HUES6 (cell line): ENCODE measurements at regions not wholly inside any gene's neighbourhood (a gene's known extent, or its start where the extent isn't known, plus 50 kb on each side); places are given as distances from the start of the nearest gene placed in this dataset.

Source experiments
- H3K27ac ChIP-seq: 2 replicates; pipeline ENCODE4 v1.7.0; 2013; ENCODE audit warnings: low read depth, mild to moderate bottlenecking, low read length, inconsistent platforms
- H3K27me3 ChIP-seq: 2 replicates; pipeline ENCODE4 v1.6.1; 2013; ENCODE audit warnings: low read length; ENCODE audit not compliant: control insufficient read depth, insufficient read depth
- H3K36me3 ChIP-seq: 2 replicates; pipeline ENCODE4 v1.6.1; 2013; ENCODE audit warnings: low read length; ENCODE audit not compliant: control insufficient read depth, insufficient read depth
- H3K4me1 ChIP-seq: 2 replicates; pipeline ENCODE4 v1.6.1; 2013; ENCODE audit warnings: low read length; ENCODE audit not compliant: control insufficient read depth, insufficient read depth
- H3K4me3 ChIP-seq: 2 replicates; pipeline ENCODE4 v1.5.1; 2013; ENCODE audit warnings: low read depth, low read length
- H3K9ac ChIP-seq: one replicate; pipeline ENCODE4 v1.6.1; 2013; ENCODE audit warnings: mild to moderate bottlenecking, low read length
- H3K9me3 ChIP-seq: 2 replicates; pipeline ENCODE4 v1.6.1; 2013; ENCODE audit warnings: low read depth, low read length; ENCODE audit not compliant: control insufficient read depth, insufficient read depth

DNA sequence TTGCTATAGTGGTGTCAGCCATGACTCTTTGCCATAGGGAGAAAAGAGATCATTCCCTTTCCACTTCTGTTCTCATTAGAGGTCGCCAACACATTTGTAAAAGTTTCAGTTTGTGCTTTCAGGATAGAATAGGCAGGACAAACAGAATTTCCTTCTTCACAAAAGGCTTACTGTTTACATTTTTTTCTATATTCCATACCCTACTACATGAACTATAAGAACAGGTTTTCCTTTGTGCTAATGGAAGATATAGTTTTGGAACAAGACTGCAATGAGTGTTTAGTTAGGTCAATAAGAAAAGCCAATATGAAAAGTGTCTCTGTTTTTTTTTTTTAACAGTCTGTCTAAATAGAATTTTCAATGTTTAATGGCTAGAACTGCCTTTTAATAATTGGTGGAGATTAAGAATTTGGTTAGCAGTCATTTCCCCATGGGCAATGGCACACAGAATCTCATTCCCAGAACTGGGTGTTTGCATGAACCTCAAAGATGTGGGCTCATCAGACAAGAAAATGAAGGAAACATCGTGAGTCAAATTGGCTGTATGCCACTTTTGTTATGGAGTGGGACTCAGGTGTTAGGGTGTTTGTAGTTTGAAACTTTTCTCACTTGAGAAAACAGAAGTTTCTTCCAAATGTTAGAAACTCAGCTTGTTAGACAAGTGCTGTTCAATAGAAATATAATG lies 75.2 kb upstream of the PRLR start:
- Histone ChIP-seq H3K9me3 (no peaks in the 10 kb centered on the region), H3K27me3 (no peaks in the 10 kb centered on the region), H3K27ac (no peak overlapping the region), H3K36me3 (no peaks in the 10 kb centered on the region), H3K4me1 (peaks cover 7% of the 10 kb centered on the region), H3K4me3 (no peak overlapping the region), H3K9ac (no peak overlapping the region)

DNA sequence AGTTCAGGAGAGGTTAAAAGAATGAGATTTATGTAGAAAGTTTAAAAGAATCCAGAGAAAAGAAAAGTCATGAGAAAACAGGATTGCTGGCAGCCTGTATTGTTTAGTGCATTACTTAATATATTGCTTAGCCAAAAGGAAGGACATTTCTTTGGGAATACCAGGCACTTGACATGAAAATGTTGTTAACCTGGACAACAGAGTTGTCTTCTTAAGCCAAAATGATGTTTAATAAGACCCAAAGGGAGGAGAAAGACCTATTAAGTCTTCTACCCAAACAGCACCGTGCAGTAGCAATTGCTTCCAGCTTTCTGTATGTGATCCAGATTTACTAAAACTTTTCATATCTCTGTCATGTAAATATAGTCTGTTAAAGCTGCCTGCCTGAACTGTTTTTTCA lies 74.0 kb upstream of the PRLR start:
- Histone ChIP-seq H3K4me1 (peaks cover 7% of the 10 kb centered on the region), H3K9me3 (no peaks in the 10 kb centered on the region), H3K9ac (no peak overlapping the region), H3K27me3 (no peaks in the 10 kb centered on the region), H3K27ac (no peak overlapping the region), H3K4me3 (no peak overlapping the region), H3K36me3 (no peaks in the 10 kb centered on the region)

DNA sequence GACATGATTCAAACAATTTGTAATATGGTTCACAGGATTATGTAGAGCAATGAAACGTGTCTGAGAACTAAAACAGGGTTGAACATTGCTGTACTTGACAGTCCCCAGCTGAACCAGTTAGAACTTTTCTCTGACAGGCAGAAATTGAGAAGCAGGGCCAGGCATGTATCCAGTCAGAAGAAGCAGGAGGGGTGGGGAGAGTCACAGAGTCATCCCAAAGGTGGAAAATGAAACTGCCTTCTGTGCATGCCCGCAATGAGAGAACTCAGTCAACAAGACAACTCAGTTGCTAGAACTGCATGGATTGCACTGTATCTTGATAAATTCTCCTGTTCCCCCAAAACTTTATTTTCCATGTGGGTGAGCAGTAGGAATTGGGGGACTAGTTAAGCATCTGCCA lies 72.9 kb upstream of the PRLR start:
- Histone ChIP-seq H3K9ac (no peak overlapping the region), H3K4me3 (no peak overlapping the region), H3K9me3 (no peaks in the 10 kb centered on the region), H3K36me3 (no peaks in the 10 kb centered on the region), H3K27me3 (no peaks in the 10 kb centered on the region), H3K27ac (no peak overlapping the region), H3K4me1 (no peaks in the 10 kb centered on the region)

DNA sequence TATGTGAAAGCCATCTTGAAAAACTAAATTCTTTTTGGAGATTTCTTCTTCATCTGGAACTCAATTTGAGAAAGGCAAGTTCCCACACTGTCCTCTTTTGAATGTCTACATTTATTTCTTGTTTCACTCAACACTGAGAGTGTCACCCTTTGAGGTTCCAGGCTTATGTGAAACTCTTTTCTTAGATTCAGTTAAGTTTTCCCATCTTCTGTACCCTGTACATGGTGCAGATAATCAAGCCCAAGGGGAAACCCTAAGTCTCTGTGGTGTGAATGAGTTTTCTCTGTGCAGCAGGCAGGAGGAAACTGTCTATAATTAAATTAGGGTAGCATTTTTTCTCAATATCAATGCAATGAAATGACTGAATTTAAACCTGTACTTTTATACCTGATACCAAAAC lies 72.3 kb upstream of the PRLR start:
- Histone ChIP-seq H3K4me3 (no peak overlapping the region), H3K27ac (no peak overlapping the region), H3K36me3 (no peaks in the 10 kb centered on the region), H3K9me3 (no peaks in the 10 kb centered on the region), H3K9ac (no peak overlapping the region), H3K4me1 (no peaks in the 10 kb centered on the region), H3K27me3 (no peaks in the 10 kb centered on the region)

DNA sequence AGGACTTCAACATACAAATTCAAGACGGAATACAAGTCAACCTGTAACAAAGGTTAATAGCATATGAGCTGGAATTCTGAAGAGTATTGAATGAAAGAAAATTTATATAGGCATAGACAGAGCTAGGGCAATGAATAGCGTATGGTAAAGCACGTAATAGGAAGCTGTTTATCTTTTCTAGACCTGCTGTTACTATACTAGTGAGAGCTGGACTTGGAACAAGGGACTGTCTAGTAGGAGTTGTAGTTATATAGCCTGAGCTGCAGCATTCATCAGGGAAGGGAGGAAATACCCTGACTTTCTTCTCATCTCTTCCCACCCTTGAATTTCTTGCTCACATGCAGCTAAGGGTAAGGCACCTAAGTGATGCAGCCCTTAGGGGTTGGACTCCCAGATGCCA lies 67.5 kb upstream of the PRLR start:
- Histone ChIP-seq H3K9ac (no peak overlapping the region), H3K9me3 (0 out of 2 replicates have a peak, but pooled peaks cover 2% of the 10 kb centered on the region), H3K27ac (no peak overlapping the region), H3K36me3 (no peaks in the 10 kb centered on the region), H3K27me3 (no peaks in the 10 kb centered on the region), H3K4me1 (no peaks in the 10 kb centered on the region), H3K4me3 (no peak overlapping the region)

DNA sequence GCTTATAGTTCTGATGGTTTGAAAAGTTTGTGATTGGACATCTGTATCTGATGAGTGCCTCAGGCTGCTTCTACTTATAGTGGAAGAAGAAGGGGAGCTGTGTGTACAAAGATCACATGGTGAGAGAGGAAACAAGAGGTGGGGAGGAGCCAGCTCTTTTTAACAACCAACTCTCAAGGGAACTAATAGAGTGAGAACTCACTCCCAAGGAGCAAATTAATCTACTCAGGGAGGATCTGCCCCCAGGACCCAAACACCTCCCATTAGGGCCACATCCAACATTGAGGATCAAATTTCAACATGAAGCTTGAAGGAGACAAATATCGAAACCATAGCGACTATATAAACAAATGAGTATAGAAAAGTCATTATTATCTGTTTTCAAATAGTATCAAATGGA lies 64.7 kb upstream of the PRLR start:
- no peaks in the 10 kb centered on the region for H3K4me1 ChIP-seq
- H3K4me3 ChIP-seq: no peak overlapping the region
- H3K9ac ChIP-seq: no peak overlapping the region
- no peak overlapping the region for H3K27ac ChIP-seq
- 0 out of 2 replicates have a peak, but pooled peaks cover 7% of the 10 kb centered on the region for H3K9me3 ChIP-seq
- no peaks in the 10 kb centered on the region for H3K27me3 ChIP-seq
- H3K36me3 ChIP-seq: no peaks in the 10 kb centered on the region

DNA sequence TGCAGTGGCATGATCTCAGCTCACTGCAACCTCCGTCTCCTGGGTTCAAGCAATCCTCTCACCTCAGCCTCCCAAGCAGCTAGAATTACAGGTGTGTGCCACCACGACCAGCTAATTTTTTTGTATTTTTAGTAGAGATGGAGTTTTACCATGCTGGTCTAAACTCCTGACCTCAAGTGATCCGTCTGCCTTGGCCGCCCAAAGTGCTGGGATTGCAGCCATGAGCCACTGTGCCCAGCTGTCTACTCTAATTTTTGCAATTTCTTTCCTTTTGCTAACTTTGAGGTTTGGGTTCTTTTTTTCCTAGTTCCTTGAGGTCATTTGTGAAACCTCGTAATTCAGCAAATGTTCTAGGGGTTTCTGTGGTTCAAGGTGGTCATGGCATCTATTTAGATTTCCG lies 63.7 kb upstream of the PRLR start:
- Histone ChIP-seq H3K9me3 (0 out of 2 replicates have a peak, but pooled peaks cover 7% of the 10 kb centered on the region), H3K36me3 (no peaks in the 10 kb centered on the region), H3K27me3 (no peaks in the 10 kb centered on the region), H3K9ac (no peak overlapping the region), H3K27ac (no peak overlapping the region), H3K4me1 (no peaks in the 10 kb centered on the region), H3K4me3 (no peak overlapping the region)

DNA sequence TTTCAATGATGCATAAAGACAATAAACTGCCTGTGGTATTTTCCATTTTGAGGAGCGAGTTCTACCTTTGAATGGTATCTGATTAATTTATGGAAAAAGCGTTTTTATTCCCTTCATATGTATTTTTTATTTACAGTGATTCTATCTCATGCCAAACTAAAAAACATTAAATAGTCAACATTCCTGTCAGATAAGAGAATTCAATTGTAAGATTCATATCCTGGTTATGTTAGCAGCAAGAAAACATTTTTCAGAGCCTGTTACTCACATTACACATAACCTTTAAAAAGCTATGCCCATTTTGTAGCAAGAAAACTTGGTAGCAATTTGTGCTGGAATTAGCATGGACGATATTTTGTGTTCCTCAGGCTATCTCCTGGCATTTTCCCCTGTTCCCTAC lies 55.1 kb upstream of the PRLR start:
- no peaks in the 10 kb centered on the region for H3K27me3 ChIP-seq
- no peak overlapping the region for H3K27ac ChIP-seq
- no peak overlapping the region for H3K4me3 ChIP-seq
- peaks cover 46% of the 10 kb centered on the region for H3K9me3 ChIP-seq
- H3K4me1 ChIP-seq: no peaks in the 10 kb centered on the region
- no peak overlapping the region for H3K9ac ChIP-seq
- no peaks in the 10 kb centered on the region for H3K36me3 ChIP-seq

DNA sequence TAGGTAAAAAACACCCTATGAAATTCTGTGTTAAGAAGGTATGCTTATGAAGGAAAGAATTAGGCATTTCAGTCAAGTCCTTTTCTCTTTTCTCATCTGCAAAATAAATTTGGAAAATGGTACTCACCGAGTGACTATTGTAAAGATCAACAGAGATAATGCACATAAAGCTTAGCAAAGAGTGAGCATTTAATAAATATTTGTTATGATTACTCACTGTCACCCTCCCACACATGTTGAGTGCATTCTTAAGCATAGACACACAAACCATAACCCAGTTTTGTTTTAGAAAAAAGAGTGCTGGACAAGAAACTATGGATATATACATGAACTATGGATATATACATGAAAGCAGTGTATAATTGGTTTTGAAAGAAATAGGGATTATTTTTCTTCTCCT lies 54.7 kb upstream of the PRLR start:
- Histone ChIP-seq H3K9ac (no peak overlapping the region), H3K36me3 (no peaks in the 10 kb centered on the region), H3K4me1 (no peaks in the 10 kb centered on the region), H3K27me3 (no peaks in the 10 kb centered on the region), H3K9me3 (peaks cover 44% of the 10 kb centered on the region), H3K27ac (no peak overlapping the region), H3K4me3 (no peak overlapping the region)

DNA sequence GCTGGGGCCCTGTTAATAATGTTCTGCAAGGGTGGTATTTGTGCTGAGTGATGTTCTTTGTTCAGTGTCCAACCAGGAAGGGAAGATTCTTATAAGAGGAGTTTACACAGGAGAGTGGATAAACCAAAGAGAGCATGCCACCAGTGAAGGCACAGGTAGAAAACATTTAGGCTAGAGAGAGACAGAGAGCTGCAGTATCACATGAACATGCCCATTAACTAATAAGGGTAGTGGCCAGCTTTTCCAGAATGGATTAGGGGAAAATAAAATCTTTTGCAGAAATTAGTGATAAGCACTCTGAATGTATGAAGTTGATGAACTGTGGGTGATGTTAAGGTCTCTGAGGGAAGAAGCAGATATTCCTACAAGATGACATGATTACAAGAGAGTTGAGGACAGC lies 54.1 kb upstream of the PRLR start:
- Histone ChIP-seq H3K4me1 (no peaks in the 10 kb centered on the region), H3K27me3 (no peaks in the 10 kb centered on the region), H3K9me3 (peaks cover 44% of the 10 kb centered on the region), H3K4me3 (no peak overlapping the region), H3K36me3 (no peaks in the 10 kb centered on the region), H3K27ac (no peak overlapping the region), H3K9ac (no peak overlapping the region)

DNA sequence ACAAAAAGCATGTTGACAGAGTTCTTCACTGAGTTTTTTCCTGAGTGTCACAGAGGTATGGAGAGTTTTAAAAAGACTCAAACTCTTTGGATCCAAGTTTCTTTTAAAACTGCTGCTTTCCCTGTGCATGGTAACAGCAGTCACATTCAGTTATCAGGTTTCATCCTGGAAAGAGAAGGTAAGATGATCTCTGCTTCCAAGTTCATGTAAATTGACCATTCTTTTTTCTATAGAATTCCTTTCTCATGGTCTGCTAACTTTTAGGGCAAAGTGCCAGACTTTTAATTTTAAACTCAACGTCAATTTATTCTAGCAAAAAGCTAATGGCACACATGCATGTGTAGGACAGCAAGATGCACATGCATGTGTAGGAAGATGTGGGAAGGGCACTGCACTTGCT lies 52.5 kb upstream of the PRLR start:
- no peaks in the 10 kb centered on the region for H3K36me3 ChIP-seq
- H3K27ac ChIP-seq: no peak overlapping the region
- H3K9ac ChIP-seq: no peak overlapping the region
- no peaks in the 10 kb centered on the region for H3K27me3 ChIP-seq
- no peak overlapping the region for H3K4me3 ChIP-seq
- H3K9me3 ChIP-seq: peaks cover 44% of the 10 kb centered on the region
- H3K4me1 ChIP-seq: no peaks in the 10 kb centered on the region

DNA sequence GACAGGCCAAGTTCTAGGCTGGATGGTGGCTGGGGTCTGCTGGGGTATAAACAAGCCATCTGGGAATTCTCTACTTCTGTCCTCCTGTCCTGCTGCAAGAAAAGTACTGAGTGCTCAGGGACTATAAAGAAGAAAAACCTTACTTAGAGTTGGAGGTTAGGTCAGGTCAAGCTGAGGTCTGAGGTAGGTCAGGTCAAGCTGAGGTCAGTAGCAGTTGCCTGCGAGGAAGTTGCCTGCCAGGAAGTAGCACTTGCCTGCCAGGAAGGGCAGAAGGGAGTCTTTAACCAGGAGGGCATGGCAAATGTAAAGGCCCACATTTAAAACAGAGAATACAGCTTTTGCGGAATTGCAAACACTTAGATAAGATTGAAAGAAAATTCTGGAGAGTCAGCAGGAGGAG lies 51.3 kb upstream of the PRLR start:
- Histone ChIP-seq H3K4me1 (no peaks in the 10 kb centered on the region), H3K27ac (no peak overlapping the region), H3K27me3 (no peaks in the 10 kb centered on the region), H3K4me3 (no peak overlapping the region), H3K36me3 (no peaks in the 10 kb centered on the region), H3K9me3 (peaks cover 45% of the 10 kb centered on the region), H3K9ac (no peak overlapping the region)
